GM23338 (cell line): ENCODE measurements at regions not wholly inside any gene's neighbourhood (a gene's known extent, or its start where the extent isn't known, plus 50 kb on each side); places are given as distances from the start of the nearest gene placed in this dataset.

Experiments
- ATAC-seq: fragments of 200-7000 bp; cut with Tn5 transposase; 3 replicates; pipeline ENCODE4 v1.9.1; 2020
- DNase-seq: peaks from one replicate; pipeline ENCODE4 v3.0.0-alpha.2; 2015; ENCODE audit warnings: low spot score
- H2AFZ ChIP-seq: fragments of 200-600 bp; sonication (generic); 2 replicates; pipeline ENCODE4 v1.8.0; 2016; ENCODE audit warnings: antibody characterized with exemption, mild to moderate bottlenecking, moderate library complexity
- H3F3A ChIP-seq: fragments of 200-600 bp; sonication (generic); replicated peaks from 2 replicates; pipeline ENCODE4 v1.8.0; 2017; ENCODE audit warnings: antibody characterized with exemption, mixed run types, low read depth
- H3K27ac ChIP-seq: fragments of 200-600 bp; sonication (generic); 2 replicates; pipeline ENCODE4 v1.6.1; 2016; ENCODE audit warnings: low read depth
- H3K27me3 ChIP-seq: fragments of 200-600 bp; sonication (generic); 2 replicates; pipeline ENCODE4 v1.8.0; 2016; ENCODE audit warnings: mild to moderate bottlenecking, mixed run types, moderate library complexity; ENCODE audit not compliant: insufficient read depth
- H3K36me3 ChIP-seq: fragments of 200-600 bp; sonication (generic); 2 replicates; pipeline ENCODE4 v1.8.0; 2016; ENCODE audit warnings: mild to moderate bottlenecking; ENCODE audit not compliant: insufficient read depth
- H3K4me1 ChIP-seq: fragments of 200-600 bp; sonication (generic); 2 replicates; pipeline ENCODE4 v1.8.0; 2016; ENCODE audit warnings: mild to moderate bottlenecking, moderate library complexity; ENCODE audit not compliant: insufficient read depth
- H3K4me2 ChIP-seq: fragments of 200-600 bp; sonication (generic); 2 replicates; pipeline ENCODE4 v1.7.1; 2017; ENCODE audit warnings: mixed run types
- H3K4me3 ChIP-seq: fragments of 200-600 bp; sonication (generic); 2 replicates; pipeline ENCODE4 v1.6.1; 2016; ENCODE audit warnings: mixed run types
- H3K79me2 ChIP-seq: fragments of 200-600 bp; sonication (generic); replicated peaks from 2 replicates; pipeline ENCODE4 v1.8.0; 2017; ENCODE audit warnings: mild to moderate bottlenecking; ENCODE audit not compliant: insufficient read depth
- H3K9me2 ChIP-seq: fragments of 200-600 bp; sonication (generic); 2 replicates; pipeline ENCODE4 v1.8.0; 2017; ENCODE audit not compliant: insufficient read depth
- H4K20me1 ChIP-seq: fragments of 200-600 bp; sonication (generic); replicated peaks from 2 replicates; pipeline ENCODE4 v1.8.0; 2017; ENCODE audit warnings: mild to moderate bottlenecking; ENCODE audit not compliant: insufficient read depth
- H3K27ac Mint-ChIP-seq: 2 replicates; pipeline ENCODE4 v1.8.0; 2020; ENCODE audit warnings: inconsistent platforms, mild to moderate bottlenecking, moderate library complexity, mixed read lengths
- H3K27me3 Mint-ChIP-seq: 3 replicates; pipeline ENCODE4 v1.8.0; 2022; ENCODE audit warnings: low read depth, mild to moderate bottlenecking, moderate library complexity, mixed read lengths, inconsistent platforms; ENCODE audit not compliant: insufficient read depth, poor library complexity
- H3K36me3 Mint-ChIP-seq: 3 replicates; pipeline ENCODE4 v1.8.0; 2021; ENCODE audit warnings: low read depth, mild to moderate bottlenecking, inconsistent platforms, moderate library complexity, mixed read lengths
- H3K4me1 Mint-ChIP-seq: 3 replicates; pipeline ENCODE4 v1.8.0; 2020; ENCODE audit warnings: mild to moderate bottlenecking, inconsistent platforms, mixed read lengths
- H3K4me3 Mint-ChIP-seq: 3 replicates; pipeline ENCODE4 v1.8.0; 2021; ENCODE audit warnings: moderate library complexity, mild to moderate bottlenecking, inconsistent platforms, mixed read lengths
- H3K9me3 Mint-ChIP-seq: 3 replicates; pipeline ENCODE4 v1.8.0; 2020; ENCODE audit warnings: moderate library complexity, mild to moderate bottlenecking, inconsistent platforms, mixed read lengths
- CREB1 ChIP-seq: fragments of 250-450 bp; sonication (Bioruptor Pico); IDR thresholded peaks from 2 replicates; pipeline ENCODE4 v1.5.0; 2020; ENCODE audit warnings: low read depth, mild to moderate bottlenecking, moderate library complexity
- EZH2 ChIP-seq: fragments of 200-600 bp; sonication (generic); IDR thresholded peaks from one replicate; pipeline ENCODE4 v1.8.0; 2017; ENCODE audit warnings: antibody characterized with exemption, mild to moderate bottlenecking, low read depth; ENCODE audit not compliant: unreplicated experiment
- JUNB ChIP-seq: IDR thresholded peaks from one replicate; pipeline ENCODE4 v1.6.1; 2016; ENCODE audit warnings: antibody characterized with exemption; ENCODE audit not compliant: unreplicated experiment
- NANOG ChIP-seq: IDR thresholded peaks from 2 replicates; pipeline ENCODE4 v1.6.1; 2016; ENCODE audit warnings: antibody characterized with exemption, borderline replicate concordance
- POLR2AphosphoS5 ChIP-seq: IDR thresholded peaks from 2 replicates; pipeline ENCODE4 v1.6.1; 2016; ENCODE audit warnings: antibody characterized with exemption, low read depth
- ZNF331 ChIP-seq: fragments of 250-450 bp; sonication (Bioruptor Pico); IDR thresholded peaks from 2 replicates; pipeline ENCODE4 v1.5.0; 2020; ENCODE audit warnings: low read depth, mild to moderate bottlenecking, moderate library complexity
- TF ChIP-seq, protein P1 (sequence below): fragments of 250-450 bp; sonication (Bioruptor Pico); IDR thresholded peaks from 2 replicates; pipeline ENCODE4 v1.5.0; 2020; ENCODE audit warnings: mild to moderate bottlenecking, moderate library complexity
- TF ChIP-seq, protein P2 (sequence below), 2 experiments: fragments of 200-600 bp in 1 of 2; sonication (generic) in 1 of 2; conservative IDR thresholded peaks; 2 replicates each; pipeline versions ENCODE4 v1.5.1 to v1.6.1; 2016 to 2017; ENCODE audit warnings: antibody characterized with exemption in 2 of 2, low read depth in 2 of 2, mild to moderate bottlenecking in 2 of 2, moderate library complexity in 1 of 2
- TF ChIP-seq, protein P3 (sequence below): IDR thresholded peaks from one replicate; pipeline ENCODE4 v1.6.1; 2018; ENCODE audit warnings: antibody characterized with exemption; ENCODE audit not compliant: unreplicated experiment
- TF ChIP-seq, protein P4 (sequence below): IDR thresholded peaks from 2 replicates; pipeline ENCODE4 v1.6.1; 2016; ENCODE audit warnings: antibody characterized with exemption

DNA sequence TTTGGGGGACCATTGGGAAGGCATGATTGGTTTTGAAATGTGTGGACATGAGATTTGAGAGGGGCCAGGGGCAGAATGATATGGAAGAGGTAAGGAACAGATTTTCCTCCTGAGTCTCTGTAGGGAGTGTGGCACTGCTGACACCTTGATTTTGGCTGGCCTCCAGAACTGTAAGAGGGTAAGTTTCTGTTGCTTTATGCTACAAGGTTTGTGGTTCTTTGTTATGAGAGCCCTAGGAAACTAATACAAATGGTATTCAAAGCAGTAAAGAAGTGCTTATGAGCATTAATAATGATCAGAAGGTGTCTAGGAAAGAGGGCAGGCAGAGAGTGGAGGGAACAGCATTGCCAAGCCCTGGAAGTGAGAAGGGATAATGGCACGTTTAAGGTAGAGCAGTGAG, 574.3 kb upstream of the NXPH2 start:
- ATAC-seq (no peak), DNase-seq (no peak)
- Histone ChIP-seq H3K9me2 (no peaks in the 10 kb centered on the region), H3K36me3 (no peaks in the 10 kb centered on the region), H3K4me3 (no peak overlapping the region), H3K4me2 (no peak overlapping the region), H3K27ac (no peak overlapping the region), H3K4me1 (no peaks in the 10 kb centered on the region), H3F3A (no peaks in the 10 kb centered on the region), H3K79me2 (no peaks in the 10 kb centered on the region), H2AFZ (no peak overlapping the region), H3K27me3 (no peaks in the 10 kb centered on the region), H4K20me1 (no peaks in the 10 kb centered on the region)
- Mint-ChIP-seq H3K9me3 (peaks cover 20% of the 10 kb centered on the region), H3K4me3 (no peak overlapping the region), H3K27ac (no peak overlapping the region), H3K4me1 (no peaks in the 10 kb centered on the region), H3K27me3 (no peaks in the 10 kb centered on the region), H3K36me3 (peaks cover 17% of the 10 kb centered on the region)
- TF ChIP-seq CREB1 (CRISPR knock-in tag), result no peak
- TF ChIP-seq ZNF331 (CRISPR knock-in tag), result no peak
- TF ChIP-seq JUNB, result no peak
- TF ChIP-seq, protein P1, sequence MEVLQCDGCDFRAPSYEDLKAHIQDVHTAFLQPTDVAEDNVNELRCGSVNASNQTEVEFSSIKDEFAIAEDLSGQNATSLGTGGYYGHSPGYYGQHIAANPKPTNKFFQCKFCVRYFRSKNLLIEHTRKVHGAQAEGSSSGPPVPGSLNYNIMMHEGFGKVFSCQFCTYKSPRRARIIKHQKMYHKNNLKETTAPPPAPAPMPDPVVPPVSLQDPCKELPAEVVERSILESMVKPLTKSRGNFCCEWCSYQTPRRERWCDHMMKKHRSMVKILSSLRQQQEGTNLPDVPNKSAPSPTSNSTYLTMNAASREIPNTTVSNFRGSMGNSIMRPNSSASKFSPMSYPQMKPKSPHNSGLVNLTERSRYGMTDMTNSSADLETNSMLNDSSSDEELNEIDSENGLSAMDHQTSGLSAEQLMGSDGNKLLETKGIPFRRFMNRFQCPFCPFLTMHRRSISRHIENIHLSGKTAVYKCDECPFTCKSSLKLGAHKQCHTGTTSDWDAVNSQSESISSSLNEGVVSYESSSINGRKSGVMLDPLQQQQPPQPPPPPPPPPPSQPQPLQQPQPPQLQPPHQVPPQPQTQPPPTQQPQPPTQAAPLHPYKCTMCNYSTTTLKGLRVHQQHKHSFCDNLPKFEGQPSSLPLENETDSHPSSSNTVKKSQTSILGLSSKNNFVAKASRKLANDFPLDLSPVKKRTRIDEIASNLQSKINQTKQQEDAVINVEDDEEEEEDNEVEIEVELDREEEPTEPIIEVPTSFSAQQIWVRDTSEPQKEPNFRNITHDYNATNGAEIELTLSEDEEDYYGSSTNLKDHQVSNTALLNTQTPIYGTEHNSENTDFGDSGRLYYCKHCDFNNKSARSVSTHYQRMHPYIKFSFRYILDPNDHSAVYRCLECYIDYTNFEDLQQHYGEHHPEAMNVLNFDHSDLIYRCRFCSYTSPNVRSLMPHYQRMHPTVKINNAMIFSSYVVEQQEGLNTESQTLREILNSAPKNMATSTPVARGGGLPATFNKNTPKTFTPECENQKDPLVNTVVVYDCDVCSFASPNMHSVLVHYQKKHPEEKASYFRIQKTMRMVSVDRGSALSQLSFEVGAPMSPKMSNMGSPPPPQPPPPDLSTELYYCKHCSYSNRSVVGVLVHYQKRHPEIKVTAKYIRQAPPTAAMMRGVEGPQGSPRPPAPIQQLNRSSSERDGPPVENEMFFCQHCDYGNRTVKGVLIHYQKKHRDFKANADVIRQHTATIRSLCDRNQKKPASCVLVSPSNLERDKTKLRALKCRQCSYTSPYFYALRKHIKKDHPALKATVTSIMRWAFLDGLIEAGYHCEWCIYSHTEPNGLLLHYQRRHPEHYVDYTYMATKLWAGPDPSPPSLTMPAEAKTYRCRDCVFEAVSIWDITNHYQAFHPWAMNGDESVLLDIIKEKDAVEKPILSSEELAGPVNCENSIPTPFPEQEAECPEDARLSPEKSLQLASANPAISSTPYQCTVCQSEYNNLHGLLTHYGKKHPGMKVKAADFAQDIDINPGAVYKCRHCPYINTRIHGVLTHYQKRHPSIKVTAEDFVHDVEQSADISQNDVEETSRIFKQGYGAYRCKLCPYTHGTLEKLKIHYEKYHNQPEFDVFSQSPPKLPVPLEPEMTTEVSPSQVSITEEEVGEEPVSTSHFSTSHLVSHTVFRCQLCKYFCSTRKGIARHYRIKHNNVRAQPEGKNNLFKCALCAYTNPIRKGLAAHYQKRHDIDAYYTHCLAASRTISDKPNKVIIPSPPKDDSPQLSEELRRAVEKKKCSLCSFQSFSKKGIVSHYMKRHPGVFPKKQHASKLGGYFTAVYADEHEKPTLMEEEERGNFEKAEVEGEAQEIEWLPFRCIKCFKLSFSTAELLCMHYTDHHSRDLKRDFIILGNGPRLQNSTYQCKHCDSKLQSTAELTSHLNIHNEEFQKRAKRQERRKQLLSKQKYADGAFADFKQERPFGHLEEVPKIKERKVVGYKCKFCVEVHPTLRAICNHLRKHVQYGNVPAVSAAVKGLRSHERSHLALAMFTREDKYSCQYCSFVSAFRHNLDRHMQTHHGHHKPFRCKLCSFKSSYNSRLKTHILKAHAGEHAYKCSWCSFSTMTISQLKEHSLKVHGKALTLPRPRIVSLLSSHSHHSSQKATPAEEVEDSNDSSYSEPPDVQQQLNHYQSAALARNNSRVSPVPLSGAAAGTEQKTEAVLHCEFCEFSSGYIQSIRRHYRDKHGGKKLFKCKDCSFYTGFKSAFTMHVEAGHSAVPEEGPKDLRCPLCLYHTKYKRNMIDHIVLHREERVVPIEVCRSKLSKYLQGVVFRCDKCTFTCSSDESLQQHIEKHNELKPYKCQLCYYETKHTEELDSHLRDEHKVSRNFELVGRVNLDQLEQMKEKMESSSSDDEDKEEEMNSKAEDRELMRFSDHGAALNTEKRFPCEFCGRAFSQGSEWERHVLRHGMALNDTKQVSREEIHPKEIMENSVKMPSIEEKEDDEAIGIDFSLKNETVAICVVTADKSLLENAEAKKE, result no peak
- TF ChIP-seq, protein P2, sequence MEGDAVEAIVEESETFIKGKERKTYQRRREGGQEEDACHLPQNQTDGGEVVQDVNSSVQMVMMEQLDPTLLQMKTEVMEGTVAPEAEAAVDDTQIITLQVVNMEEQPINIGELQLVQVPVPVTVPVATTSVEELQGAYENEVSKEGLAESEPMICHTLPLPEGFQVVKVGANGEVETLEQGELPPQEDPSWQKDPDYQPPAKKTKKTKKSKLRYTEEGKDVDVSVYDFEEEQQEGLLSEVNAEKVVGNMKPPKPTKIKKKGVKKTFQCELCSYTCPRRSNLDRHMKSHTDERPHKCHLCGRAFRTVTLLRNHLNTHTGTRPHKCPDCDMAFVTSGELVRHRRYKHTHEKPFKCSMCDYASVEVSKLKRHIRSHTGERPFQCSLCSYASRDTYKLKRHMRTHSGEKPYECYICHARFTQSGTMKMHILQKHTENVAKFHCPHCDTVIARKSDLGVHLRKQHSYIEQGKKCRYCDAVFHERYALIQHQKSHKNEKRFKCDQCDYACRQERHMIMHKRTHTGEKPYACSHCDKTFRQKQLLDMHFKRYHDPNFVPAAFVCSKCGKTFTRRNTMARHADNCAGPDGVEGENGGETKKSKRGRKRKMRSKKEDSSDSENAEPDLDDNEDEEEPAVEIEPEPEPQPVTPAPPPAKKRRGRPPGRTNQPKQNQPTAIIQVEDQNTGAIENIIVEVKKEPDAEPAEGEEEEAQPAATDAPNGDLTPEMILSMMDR (conservative IDR thresholded peaks at IDR 0.05; ENCODE audit: low read depth in 2 of 2), result no peak
- TF ChIP-seq NANOG, result no peak
- TF ChIP-seq, protein P3, sequence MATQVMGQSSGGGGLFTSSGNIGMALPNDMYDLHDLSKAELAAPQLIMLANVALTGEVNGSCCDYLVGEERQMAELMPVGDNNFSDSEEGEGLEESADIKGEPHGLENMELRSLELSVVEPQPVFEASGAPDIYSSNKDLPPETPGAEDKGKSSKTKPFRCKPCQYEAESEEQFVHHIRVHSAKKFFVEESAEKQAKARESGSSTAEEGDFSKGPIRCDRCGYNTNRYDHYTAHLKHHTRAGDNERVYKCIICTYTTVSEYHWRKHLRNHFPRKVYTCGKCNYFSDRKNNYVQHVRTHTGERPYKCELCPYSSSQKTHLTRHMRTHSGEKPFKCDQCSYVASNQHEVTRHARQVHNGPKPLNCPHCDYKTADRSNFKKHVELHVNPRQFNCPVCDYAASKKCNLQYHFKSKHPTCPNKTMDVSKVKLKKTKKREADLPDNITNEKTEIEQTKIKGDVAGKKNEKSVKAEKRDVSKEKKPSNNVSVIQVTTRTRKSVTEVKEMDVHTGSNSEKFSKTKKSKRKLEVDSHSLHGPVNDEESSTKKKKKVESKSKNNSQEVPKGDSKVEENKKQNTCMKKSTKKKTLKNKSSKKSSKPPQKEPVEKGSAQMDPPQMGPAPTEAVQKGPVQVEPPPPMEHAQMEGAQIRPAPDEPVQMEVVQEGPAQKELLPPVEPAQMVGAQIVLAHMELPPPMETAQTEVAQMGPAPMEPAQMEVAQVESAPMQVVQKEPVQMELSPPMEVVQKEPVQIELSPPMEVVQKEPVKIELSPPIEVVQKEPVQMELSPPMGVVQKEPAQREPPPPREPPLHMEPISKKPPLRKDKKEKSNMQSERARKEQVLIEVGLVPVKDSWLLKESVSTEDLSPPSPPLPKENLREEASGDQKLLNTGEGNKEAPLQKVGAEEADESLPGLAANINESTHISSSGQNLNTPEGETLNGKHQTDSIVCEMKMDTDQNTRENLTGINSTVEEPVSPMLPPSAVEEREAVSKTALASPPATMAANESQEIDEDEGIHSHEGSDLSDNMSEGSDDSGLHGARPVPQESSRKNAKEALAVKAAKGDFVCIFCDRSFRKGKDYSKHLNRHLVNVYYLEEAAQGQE, result no peak
- TF ChIP-seq POLR2AphosphoS5, result no peak
- TF ChIP-seq EZH2, result no peak
- TF ChIP-seq, protein P4, sequence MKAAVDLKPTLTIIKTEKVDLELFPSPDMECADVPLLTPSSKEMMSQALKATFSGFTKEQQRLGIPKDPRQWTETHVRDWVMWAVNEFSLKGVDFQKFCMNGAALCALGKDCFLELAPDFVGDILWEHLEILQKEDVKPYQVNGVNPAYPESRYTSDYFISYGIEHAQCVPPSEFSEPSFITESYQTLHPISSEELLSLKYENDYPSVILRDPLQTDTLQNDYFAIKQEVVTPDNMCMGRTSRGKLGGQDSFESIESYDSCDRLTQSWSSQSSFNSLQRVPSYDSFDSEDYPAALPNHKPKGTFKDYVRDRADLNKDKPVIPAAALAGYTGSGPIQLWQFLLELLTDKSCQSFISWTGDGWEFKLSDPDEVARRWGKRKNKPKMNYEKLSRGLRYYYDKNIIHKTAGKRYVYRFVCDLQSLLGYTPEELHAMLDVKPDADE, result no peak
